Epithelial cell of prostate (primary cell): ENCODE measurements at regions not wholly inside any gene's neighbourhood (a gene's known extent, or its start where the extent isn't known, plus 50 kb on each side); places are given as distances from the start of the nearest gene placed in this dataset.

ENCODE experiments used
- DNase-seq: peaks from one replicate; pipeline ENCODE4 v3.0.0-alpha.2; 2011; ENCODE audit warnings: low read depth, low spot score
- H3K27ac ChIP-seq: fragments of 450-650 bp; 2 replicates; pipeline ENCODE4 v1.5.1; 2017; ENCODE audit warnings: mild to moderate bottlenecking

DNA sequence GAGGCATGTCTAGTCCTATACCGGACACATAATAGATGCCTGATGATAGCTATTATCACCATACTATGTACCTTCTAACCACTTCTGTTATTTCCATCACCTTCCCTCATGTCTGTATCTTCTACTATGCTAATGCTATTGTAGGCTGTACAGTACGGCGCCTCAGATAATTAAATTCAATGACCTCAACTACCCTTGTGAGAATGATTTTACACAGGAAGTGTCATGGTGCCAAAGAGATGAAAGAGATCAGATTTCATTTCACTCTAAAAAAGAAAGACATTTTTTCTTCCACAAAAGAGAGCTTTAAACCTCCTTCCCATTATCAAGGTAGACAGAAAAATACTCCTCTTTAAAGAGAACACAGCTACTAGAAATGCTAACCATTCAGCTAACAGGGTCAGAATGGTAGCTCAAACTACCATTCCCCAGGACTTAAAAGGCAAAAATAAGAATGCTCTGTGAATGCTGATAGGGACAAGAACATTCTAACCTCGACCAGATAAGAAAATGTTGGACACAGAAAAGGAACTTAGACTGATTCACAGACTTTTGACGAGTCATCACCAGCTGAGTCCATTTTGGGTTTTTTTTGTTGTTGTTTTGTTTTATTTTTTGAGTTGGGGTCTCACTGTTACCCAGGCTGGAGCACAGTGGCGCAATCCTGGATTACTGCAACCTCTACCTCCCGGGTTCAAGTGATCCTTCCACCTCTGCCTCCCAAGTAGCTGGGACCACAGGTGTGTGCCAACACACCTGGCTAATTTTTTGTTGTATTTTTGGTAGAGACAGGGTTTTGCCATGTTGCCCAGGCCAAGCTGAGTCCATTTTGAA, 99.2 kb upstream of the RAPGEF2 start:
- H3K27ac ChIP-seq = peak overlapping the region; percentile 54
- no peak for DNase-seq

- DNase-seq = peak; percentile 99
- H3K27ac ChIP-seq = peak overlapping the region; percentile 93
Observed at GRCh38 chr4:159006202-159006601, 96.7 kb upstream of the RAPGEF2 start.

DNA sequence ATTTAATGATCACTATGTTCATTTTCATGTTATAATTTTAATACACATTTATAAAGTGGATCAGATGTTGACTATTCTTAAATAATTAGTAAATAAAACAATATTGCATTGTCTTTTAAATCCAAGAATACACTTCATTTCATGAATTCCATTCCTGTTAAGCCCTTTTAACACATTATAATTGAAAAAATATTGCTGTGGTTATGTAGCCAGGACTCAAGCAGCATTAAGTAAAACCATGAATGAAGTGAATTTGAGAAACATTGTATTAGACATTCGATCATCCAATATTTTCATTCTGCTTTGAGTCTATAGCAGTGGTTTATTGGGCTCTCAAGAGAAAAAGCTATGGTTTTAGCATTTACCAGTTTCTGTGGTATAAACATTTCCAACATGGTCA, 94.2 kb upstream of the RAPGEF2 start:
- DNase-seq = no peak
- no peak overlapping the region for H3K27ac ChIP-seq

- no peak for DNase-seq
- H3K27ac ChIP-seq = no peak overlapping the region
Observed at GRCh38 chr4:159009521-159009920, 93.4 kb upstream of the RAPGEF2 start.

GRCh38 chr4:159010100-159010499, 92.8 kb upstream of the RAPGEF2 start:
- peak overlapping the region; percentile 58 for H3K27ac ChIP-seq
- DNase-seq = no peak

DNA sequence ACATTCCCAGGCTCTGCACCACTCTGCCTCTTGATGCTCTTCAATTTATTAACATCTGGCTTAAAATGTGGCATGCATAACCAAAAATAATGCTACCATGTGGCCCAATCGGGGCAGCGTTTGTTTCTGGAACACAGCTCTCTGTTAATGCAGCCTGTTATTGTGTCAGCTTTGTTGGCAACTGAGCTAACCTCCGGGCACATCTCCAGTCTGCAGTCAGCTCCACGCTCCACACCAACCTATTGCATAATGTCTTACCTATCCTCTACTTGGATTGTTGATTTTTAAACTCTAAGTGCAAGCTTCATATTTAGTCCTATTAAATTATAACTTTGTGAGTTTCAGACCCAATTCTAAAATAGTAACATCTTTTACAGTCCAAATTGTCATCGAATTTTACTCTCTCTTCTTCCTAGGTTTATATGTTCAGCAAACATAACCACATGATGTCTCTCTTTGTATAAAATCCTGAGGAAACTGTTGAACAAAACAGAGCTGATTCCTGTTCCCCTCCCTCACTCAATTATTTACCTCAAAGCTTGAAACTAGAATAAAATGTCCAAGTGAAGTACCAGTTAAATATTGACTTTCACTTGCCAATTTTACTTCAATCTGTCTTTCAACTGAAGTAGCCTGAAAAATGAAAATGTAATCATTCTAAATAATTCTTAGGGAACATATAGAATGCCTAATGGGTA, 92.2 kb upstream of the RAPGEF2 start:
- DNase-seq = peak; percentile 64
- H3K27ac ChIP-seq = peak overlapping the region; percentile 58

DNA sequence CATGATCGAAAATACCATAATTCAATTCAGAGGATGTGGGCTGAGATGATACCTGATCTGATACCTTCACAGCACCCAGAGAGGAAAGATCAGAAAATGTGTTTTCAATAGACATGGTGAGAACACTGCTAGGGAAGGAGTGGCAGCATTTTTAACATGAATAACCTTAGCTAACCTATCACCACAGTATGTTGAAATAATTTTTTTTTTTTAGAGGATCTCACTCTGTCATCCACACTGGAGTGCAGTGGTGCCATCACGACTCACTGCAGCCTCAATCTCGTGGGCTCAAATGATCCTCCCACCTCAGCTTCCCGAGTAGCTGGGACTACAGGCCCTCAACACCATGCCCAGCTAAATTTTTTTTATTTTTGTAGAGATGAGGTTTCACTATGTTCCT, 90.5 kb upstream of the RAPGEF2 start:
- H3K27ac ChIP-seq = peak overlapping the region; percentile 58
- DNase-seq = peak; percentile 51

DNA sequence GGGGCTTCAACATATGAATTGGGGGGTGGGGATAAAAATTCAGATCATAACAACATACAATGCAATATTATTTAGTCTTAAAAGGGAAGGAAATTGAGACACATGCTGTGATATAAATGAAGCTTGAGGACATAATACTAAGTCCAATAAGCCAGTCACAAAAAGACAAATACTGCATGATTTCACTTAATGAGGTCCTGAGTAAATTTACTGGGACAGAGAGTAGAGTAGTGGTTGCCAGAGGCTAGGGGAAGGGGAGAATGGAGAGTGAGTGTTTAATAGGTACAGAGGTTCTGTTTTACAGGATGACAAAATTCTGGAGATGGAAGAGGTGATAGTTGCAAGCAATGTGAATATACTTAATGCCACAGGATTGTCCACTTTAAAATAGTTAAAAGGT, 89.2 kb upstream of the RAPGEF2 start:
- DNase-seq = no peak
- H3K27ac ChIP-seq = no peak overlapping the region

DNA sequence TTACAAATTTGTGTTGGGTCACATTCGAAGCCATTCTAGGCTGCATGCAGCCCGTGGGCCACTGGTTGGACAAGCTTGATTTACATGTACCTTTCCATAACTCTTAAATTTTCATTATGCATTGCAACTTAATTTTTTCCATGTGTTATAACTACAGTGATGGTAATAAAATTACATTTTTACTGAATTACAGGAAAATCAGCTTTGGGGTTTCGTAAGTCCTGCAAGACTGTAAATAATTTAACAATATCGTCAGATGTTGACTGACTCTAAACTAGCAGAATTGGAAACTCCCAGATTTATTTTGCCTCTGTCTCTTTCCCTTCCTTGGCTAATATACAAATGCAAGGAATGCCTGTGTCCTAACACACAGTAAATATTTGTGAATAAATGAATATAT, 88.0 kb upstream of the RAPGEF2 start:
- no peak overlapping the region for H3K27ac ChIP-seq
- DNase-seq = no peak

DNA sequence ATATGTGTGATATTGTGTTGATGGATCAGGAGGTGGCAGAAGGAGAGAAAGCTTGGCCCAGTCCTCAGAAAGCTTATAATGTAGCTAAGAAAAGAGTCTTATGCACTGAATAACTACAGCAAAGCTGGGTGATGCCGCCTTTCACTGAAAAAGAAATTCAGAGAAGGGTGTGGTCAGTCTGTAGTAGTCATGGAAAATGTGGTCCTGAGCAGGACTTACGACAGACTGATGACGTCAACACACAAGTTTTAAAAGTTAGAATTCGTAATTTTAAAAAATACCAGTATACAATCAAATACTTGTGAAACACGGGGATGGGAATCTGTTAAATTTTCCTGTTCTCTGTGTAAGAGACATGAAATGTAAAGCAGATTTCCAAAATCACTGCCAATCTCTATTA, 87.0 kb upstream of the RAPGEF2 start:
- DNase-seq = no peak
- no peak overlapping the region for H3K27ac ChIP-seq

DNA sequence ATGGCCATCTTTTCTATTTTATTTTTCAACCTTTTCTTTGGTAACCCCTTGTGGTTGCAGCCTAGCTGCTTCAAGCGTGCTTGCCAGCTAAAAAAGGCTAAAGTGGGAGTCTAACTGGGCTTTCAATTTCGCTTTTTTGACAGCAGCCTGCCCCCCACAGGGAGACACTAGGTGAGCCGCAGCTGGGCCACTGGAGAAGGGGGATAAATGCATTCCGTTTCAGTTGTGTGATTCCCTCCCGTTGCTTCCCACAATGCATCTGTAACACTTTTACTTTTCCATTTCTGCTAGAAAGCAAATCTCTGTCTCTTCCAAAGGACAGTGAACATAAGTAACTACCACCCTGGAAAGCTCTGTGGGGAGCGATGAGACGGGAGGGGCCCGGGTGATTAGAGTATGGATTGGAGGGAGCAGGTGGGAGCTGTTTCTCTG, 86.3 kb upstream of the RAPGEF2 start:
- H3K27ac ChIP-seq = no peak overlapping the region
- no peak for DNase-seq

DNA sequence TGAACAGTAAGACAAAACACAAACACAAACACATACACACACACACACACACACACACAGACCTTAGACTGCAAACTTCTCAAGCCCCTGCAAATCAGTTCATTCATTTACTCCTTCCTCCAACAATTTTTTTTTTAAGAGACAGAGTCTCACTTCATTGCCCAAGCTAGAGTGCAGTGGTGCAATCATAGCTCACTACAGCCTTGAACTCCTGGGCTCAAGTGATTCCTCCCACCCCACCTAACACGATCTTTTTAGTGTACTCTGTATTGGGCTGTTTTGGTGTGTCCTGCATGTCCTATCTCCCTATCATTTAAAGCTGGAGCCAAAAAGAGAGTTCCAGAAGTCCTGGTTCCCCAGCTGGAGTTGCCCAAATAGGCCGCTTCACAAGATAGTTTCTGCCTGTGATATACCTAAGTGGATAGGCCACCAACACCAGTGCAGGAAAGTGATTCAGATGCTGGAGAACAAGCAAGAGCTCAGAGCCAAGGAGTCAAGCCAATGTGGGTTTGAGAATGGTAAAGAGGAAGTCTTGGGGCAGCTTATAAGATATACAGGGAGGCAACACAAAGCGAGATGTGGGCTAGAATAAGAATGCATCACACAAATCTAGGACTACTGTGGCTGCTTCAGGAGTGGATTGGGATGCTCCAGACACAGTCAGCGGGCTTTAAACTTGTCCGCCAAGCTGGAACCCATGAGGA, 85.4 kb upstream of the RAPGEF2 start:
- H3K27ac ChIP-seq = no peak overlapping the region
- no peak for DNase-seq

DNA sequence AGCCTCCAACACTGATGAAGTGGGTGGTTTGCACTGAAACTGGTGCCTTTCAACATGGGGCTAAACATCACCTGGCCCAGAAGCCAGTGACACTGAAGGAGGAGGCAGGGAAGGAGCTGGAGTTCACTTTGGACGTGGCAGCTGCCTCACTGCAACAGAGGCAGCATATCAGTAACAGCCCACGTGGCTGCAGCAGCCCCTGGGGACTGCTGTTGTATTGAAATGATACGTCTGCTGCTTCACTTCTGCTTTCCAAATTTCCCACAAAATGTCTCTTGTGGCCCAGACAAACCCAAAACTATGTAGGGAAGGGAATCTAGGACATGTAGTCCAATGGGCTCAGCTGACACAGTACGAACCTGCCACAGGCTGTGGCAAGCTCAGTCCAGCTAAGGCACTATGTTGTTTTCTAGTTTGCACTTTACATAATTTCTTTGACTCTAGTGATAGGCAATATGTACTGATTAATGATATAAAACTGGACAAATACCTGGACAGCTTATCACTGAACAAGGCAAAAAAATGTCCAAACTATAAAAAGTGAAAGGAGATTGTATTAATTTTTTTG, 84.7 kb upstream of the RAPGEF2 start:
- DNase-seq = no peak
- no peak overlapping the region for H3K27ac ChIP-seq

DNA sequence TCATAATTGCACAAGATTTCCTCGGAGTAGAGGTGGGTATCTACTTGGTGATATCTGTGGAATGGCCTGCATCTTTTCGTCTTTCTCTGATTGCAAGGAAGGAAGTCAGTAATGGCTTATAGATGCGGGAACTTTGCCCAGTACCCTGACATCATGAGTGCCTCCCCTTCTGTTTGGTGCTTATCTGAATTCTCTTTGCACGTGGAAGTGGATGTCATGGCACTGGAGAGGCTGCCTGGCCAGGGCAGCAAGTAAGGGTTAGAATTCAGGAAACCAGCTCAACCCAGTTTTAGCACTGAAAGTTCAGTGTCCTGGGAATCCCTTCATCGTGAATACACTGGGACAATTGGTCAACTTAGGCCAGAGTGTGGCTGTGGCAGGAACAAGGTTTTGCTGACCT, 83.5 kb upstream of the RAPGEF2 start:
- no peak overlapping the region for H3K27ac ChIP-seq
- no peak for DNase-seq

DNA sequence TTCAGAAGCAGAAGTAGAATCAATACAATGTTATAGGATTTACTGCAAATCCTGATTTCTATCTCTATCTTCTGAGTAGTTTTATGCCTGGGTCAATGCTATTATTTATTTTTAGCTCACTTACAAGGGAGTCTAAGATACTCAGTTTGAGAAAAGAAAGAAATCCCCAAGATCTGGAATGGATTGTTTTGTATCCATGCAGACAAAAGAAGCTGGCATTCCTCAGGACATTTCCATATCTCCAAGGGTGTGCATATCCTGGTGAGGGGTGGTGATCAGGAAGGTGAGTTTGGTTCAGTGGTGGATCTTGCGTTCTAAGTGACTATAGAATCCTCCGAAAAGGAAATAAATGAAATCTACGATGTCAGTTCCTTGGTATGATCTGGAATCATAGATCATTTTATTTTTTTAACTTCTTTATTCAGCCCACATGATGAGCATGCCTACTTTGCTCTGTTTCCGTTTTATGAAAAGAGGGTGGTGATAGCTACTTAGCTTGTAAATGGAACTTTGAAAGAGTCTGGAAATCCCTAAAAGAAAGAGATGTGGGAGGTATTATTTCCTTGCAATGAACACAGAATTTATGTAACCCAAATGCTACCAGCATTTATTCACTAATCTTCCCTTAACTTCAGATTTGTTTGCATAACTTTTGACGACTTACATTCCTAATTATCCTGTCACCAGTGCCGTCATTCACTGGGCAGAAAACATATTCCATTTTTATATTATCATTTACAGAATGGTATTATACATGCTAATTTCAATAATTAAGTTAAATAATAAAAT, 81.1 kb upstream of the RAPGEF2 start:
- DNase-seq = no peak
- no peak overlapping the region for H3K27ac ChIP-seq

- DNase-seq = no peak
Observed at GRCh38 chr4:159023741-159024140, 79.1 kb upstream of the RAPGEF2 start.

DNA sequence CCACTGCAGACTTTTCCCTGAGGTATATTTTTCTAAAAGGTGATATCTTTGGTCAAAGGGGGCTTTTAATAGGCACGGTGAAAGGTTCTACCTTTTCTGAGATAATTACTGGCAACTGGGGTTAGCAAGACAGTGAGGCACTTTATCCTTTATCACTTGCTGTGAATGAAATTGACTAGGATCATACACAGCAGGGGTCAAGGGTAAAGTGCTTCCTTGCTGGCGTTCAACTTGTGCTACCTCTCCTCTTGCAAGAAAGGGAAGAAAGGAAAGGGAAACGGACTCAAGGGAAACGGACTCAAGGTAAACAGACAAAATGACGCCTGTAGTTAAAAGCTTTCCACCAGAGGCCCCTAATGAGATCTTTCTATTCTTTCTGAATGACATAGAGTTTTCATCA, 78.6 kb upstream of the RAPGEF2 start:
- DNase-seq = no peak
- no peak overlapping the region for H3K27ac ChIP-seq

More at GRCh38 chr4:159023741-159024140, 79.1 kb upstream of the RAPGEF2 start:
- no peak overlapping the region for H3K27ac ChIP-seq

DNA sequence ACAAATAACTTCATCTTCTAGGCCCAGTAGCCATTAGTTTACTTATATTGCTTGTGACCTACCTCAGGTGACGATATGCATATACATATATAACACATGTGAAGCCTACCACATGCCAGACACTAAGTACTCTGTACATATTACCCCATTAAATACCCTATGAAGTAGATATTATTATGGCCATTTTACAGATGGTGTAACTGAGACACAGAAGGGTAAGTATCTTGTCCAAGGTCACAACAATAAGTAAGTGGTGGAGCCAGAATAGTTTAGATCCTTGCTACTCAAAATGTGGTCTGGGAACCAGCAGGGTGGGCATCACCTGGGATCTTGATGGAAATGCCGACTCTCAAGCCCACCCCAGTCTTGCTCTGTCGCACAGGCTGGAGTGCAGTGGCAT, 78.1 kb upstream of the RAPGEF2 start:
- DNase-seq = no peak
- H3K27ac ChIP-seq = no peak overlapping the region

GRCh38 chr4:159026329-159026728, 76.5 kb upstream of the RAPGEF2 start:
- H3K27ac ChIP-seq = no peak overlapping the region
- no peak for DNase-seq

GRCh38 chr4:159027535-159027934, 75.3 kb upstream of the RAPGEF2 start:
- no peak overlapping the region for H3K27ac ChIP-seq
- no peak for DNase-seq
